D341Med (cell line): ENCODE measurements at regions not wholly inside any gene's neighbourhood (a gene's known extent, or its start where the extent isn't known, plus 50 kb on each side); places are given as distances from the start of the nearest gene placed in this dataset.

ENCODE experiments used
- DNase-seq: peaks from one replicate; pipeline ENCODE4 v3.0.0; 2012; ENCODE audit warnings: low spot score

DNA sequence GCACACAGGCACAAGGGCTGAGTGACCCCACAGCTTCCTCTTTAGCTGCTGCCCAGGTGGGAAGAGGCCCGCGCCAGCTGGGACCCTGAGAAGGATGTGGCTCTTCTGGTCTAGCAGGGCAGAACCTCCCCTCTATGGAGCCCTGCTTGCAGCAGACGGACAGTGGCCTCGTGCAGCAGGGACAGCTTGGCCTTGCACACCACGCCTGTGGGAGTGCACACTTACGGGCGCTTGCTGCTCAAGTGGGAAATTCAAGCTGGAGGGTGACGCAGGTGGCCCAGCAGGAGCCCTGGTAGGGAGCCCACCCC is 971.4 kb downstream of the BRD1 start:
- DNase-seq, result no peak

DNA sequence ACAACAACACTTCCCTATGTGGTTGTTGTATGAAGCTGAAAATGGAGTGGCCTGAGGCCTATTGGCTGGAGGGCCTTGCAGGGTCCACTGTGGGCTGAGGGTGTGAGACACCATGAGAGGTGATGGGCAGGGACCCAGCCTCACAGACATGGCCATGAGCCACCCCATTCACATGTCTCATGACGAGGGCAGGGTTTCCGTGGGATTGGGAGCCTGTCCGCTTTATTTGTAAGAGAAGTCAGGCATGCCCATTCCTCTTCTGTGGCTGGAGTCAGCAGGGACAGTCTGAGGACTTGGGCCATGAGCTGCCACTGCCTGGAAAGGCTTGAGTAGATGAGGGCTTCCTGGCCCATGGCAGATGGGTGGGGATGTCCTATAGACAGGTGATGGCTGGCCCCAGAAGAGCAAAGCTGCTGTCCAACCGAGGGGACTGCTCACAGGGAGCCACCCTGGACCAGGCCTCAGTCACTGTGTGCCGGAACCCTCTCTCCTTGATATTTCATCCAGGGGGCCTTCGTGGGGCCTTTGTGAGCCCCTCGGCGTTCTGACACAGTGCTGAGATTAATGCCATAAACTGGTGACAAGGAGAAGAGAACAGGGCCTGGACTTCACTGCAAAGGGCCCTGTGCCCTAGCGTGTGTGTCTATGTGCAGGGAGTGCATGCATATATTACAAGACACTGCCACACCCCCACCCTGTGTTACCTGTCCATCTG is 971.9 kb downstream of the BRD1 start:
- no peak for DNase-seq

- DNase-seq, result no peak
Measured at GRCh38 chr22:48855013-48855412, 972.7 kb downstream of the BRD1 start.

- no peak for DNase-seq
Measured at GRCh38 chr22:48853627-48854240, 973.9 kb downstream of the BRD1 start.

DNA sequence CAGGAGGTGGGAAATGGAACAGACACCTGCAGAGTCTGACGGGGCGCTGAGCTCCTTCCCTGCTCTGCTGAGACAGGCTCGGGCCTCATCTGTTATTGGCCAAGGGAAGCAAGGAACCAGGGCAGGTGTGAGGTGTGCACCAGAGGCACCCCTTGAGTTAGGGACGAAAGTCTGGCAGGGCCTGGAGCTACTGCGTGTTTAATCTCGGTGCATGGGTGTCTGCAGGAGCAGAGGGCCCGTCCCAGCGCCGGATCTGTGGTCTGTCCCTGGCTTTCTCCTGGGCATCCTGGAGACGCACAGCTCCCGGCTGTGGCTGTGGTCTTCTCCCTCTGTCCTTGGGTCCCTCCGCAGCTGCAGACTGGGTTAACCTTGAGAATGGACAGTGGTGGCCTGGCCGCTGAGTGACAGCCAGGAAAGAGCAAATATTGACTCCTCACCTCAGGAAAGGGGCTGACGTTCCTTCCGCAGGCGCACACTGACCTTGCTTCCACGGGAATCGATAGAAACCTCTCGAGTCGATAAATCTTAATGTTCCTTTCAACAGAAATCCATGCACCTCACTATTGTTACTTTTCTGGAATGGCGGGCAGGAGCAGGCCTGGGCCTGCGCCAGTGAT is 975.6 kb downstream of the BRD1 start:
- no peak for DNase-seq

DNA sequence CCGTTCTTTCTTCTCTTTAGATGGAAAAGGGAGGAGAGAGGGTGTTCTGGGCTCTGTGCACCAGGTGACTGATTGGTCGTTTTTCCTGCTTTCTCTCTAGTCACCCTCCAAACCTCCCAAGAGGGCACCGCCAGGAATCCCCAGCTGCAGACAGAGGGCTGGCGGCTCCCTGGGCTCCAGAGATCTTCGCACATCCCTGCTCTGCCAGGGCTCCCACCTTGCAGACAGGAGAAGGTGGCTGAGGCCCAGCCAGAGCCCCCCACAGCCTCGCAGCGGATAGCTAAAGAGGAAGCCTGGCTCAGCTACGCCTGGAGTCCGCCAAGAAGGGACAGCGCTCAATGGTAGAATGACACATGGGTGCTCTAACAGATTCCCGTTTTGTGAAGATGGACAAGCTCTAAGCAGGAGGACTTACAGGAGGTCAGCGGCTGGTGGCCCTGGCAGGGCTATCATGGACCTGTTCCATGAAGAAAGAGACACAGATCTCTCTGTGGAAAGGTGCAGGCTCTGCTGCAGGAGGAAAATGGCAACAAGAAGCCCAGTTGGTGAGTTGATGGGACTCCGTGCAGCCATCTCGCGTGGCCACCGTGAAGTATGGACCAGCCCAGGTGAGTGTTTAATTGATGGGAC is 976.9 kb downstream of the BRD1 start:
- DNase-seq, result no peak

DNA sequence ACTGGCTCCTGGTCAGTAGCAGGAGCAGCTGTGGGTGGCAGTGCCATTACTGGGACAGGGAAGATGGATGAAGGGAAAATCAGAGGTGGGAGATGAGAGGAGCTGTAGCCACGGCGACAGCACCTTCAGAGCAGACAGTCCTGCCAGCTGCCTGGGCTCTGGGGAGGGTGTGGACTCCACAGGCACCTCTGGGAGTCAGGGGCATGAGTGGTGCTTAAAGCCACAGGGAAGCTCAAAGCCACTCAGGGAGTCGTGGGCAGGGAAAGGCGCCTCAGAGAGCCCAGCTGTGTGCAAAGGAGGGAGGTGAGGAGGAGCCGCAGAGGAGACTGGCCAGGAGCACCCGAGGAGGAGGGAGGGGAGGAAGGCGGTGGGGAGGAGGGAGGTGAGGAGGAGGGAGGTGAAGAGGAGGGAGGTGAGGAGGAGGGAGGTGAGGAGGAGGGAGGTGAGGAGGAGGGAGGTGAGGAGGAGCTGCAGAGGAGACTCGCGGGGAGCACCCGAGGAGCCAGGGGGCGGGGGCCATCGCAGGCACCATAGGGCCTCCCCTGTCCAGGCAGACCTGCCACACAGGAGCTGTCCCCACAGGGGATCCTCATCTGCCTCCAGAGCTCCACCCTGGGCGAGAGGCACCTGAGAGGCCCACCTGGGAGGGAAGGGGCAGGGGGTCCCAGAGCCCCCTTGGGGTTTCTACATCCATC is 977.6 kb downstream of the BRD1 start:
- no peak for DNase-seq

- no peak for DNase-seq
Measured at GRCh38 chr22:48849219-48849912, 978.3 kb downstream of the BRD1 start.

- DNase-seq, result no peak
Measured at GRCh38 chr22:48846200-48846599, 981.5 kb downstream of the BRD1 start.

DNA sequence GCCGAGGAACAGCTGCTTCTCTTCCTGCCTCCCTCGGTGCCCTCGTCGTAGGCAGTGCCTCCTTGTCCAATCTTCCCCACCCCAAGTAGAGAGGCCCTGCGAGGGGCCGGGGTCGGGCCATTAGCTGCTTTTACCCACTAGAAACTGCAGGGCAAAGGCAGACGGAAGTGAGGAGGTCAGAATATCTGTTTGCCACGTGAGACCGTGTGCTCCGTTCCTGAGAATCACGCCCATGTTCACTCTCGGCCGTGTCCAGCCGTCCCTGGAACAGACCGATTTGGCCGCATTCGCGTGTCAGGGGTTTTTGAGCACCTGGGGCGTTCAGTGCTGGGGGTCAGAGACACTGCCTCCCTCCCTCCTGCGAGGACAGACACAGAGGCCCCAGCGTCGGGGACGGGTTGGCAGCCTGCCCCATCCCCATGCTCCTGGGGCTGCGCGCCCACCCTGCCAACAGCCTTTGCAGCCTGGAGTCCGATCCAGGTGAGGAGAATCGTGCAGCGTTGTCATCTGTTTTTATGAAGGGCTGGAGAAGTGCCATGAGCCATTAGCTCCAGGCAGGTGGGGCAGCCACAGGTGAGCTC is 982.2 kb downstream of the BRD1 start:
- DNase-seq, result no peak

DNA sequence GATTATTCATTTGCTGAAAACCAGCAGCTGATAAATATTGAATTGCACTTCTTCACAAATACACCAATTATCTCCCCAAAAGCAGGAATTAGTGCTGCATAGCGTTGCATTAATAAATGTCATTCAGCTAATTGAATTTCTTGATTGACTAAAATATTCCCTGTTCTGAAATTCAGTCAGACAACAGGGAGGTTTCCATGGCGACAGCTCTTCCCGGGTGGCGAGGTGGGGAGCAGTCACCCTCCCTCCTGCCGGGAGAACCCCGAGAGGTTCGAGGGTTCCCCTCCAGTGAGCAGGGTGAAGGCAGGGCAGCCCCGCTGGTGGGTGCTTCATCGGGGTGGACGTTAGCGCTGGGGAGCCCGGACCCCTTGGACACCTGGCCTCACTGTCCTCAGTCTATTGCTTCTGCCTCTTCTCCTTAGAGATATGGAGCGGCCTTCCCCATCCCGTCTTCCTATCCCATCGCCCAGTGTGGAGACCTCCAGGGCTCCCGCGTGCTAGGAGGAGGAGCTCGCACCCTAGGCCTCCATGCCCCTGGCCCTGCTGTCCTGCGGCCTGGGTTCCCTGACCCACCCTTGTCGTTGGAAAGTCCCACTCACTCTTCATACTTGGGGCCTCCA is 983.5 kb downstream of the BRD1 start:
- no peak for DNase-seq

DNA sequence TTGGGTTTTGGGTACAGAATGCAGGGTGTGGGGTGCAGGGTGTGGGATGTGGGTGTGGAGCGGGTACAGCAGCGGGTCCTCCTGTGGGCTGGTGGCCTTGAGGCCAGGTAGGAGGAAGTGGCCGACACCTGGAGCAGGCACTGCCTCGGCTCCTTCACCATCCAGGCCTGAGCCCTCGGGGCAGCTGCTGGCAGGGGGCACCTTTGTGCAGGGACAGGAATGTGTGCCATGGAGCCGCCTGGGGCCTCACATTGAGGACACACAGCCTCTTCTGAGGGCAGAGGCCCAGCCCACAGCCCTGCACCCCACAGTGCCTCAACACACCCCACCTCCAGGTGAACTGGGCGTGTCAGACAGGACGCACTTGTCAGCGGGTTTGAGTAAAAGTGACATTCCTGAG is 984.0 kb downstream of the BRD1 start:
- DNase-seq, result no peak

DNA sequence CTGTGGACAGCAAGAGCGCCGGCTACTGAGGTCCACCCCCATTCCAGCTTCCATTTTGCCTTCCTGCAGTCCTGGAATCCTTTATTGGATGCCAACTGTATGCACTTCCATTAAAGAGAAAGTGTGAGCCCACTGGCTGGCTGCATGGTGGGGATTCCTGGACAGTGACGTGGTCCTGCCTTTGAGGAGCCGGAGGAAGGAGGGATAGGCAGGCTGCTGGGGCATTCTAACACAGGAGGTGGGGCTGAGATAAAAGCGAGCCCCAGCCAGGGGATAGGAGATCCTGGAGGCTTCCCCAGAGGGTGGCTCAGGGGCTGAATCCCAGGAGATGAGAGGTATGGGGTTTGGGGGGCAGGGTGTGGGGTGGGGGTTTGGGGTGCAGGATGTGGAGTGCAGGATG is 984.7 kb downstream of the BRD1 start:
- no peak for DNase-seq

DNA sequence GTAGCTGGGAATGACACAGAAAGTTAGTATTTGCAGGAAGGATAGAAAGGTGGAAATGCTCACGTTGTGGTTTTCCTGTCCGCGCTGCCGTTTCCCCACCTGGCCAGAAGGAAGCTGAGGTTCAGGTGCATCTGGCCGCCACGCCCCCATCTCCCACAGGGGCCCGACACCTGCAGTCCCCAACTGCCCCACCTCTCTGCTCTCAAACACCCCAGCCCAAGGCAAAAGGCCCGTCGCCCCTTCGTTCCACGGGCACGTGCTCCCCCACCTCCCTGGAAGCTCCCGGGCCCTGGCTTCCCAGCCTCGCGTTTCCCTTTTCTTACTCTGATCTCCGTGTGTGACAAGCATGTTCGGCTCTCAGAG is 985.1 kb downstream of the BRD1 start:
- DNase-seq, result no peak

- DNase-seq, result no peak
Measured at GRCh38 chr22:48841881-48842582, 985.6 kb downstream of the BRD1 start.

GRCh38 chr22:48840112-48840949 is 987.3 kb downstream of the BRD1 start:
- no peak for DNase-seq

DNA sequence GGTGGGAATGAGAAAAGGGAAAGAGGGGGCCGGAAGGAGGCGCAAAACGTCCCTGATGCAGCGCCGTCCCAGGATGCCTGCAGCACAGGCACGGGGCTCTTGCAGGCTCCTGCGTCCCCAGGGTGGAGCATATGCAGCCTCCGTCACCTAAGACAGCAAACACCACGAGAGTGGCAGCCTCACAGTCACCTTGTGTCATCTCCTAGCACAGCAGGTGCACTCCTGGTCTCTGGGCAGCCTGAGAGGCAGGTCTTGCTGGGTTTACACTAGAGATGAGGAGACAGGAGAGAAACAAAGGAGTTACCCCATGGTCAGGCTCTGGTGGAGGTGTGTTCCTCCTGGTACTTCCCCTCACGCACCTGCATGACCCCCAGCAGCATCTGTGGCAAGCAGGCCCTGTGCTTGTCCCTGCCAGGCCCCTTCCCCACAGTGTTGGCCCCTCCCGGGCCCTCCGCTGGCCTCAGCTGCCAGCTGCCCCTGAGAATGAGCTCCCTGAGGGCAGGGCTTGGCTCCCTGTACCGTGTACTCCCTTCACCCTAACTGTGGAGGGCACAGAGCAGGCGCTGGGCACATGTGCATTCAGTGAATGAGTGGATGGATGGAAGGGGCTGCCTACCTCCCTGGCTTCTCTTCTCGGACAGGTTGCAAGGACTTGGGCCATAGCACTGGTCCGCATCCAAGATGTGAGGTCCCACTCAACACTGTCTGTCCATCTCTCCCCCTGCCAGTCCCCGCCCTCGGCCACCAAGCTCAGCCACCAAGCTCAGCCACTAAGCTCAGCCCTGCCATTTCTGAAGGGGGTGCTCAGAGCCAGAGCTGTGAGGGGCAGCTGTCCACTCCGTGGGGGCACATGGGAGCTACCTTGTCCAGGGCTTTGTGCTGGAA is 988.6 kb downstream of the BRD1 start:
- DNase-seq, result no peak

DNA sequence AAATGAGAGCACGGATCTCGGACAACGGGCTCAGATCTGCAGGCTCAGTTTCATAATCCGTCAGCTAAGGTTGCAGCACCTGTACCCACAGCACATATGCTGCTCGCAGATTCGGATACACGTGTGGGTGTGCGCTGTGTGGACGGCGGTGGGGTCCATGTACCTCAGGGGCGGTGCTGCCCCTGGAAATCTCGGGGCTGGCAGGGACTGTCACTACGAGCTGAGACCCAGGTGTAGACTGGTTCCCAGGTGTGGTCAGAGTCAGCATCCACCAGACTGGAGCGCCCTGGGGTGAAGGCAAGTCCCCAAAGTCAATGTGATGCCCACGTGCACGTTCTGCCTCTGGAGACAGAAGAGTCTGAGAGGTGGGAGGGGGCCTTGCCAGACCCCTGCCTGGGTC is 989.3 kb downstream of the BRD1 start:
- no peak for DNase-seq
